ENCODE measurements at regions not wholly inside any gene's neighbourhood (a gene's known extent, or its start where the extent isn't known, plus 50 kb on each side); places are given as distances from the start of the nearest gene placed in this dataset.

DNA sequence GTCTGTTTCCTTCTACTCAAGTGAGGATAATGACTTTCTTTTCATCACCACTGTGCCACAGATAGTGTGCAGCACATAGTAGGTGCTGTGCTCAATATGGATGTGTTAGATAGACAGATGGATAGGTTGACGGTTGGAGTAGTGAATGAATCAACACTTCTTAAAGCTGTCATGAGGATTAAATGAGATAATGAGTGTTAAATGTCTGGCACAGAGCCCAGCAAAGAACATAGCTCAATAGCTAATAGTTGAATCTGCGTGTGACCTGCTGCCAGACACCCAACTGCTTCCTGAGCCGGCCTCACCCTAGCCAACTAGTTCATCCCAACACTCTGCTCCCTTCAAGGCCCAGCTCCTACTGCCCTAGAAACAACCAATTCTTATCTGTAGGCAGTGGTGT is 67.7 kb upstream of the PJA1 start (continued):
- TF ChIP-seq, protein P1, sequence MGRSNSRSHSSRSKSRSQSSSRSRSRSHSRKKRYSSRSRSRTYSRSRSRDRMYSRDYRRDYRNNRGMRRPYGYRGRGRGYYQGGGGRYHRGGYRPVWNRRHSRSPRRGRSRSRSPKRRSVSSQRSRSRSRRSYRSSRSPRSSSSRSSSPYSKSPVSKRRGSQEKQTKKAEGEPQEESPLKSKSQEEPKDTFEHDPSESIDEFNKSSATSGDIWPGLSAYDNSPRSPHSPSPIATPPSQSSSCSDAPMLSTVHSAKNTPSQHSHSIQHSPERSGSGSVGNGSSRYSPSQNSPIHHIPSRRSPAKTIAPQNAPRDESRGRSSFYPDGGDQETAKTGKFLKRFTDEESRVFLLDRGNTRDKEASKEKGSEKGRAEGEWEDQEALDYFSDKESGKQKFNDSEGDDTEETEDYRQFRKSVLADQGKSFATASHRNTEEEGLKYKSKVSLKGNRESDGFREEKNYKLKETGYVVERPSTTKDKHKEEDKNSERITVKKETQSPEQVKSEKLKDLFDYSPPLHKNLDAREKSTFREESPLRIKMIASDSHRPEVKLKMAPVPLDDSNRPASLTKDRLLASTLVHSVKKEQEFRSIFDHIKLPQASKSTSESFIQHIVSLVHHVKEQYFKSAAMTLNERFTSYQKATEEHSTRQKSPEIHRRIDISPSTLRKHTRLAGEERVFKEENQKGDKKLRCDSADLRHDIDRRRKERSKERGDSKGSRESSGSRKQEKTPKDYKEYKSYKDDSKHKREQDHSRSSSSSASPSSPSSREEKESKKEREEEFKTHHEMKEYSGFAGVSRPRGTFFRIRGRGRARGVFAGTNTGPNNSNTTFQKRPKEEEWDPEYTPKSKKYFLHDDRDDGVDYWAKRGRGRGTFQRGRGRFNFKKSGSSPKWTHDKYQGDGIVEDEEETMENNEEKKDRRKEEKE (IDR thresholded peaks at IDR 0.05), result no peak
- TF ChIP-seq PRDM15 (CRISPR knock-in tag; IDR thresholded peaks at IDR 0.05) (no peak), DPF2 (IDR thresholded peaks at IDR 0.05) (no peak), SREBF1 (IDR thresholded peaks at IDR 0.05; ENCODE audit: low read length) (no peak), MTA3 (IDR thresholded peaks at IDR 0.05; ENCODE audit: borderline replicate concordance, low read length) (no peak), NR2F1 (conservative IDR thresholded peaks at IDR 0.05) (no peak), TCF3 (IDR thresholded peaks at IDR 0.05; ENCODE audit: borderline replicate concordance, insufficient read depth, low read depth, low read length) (no peak), HCFC1 (IDR thresholded peaks at IDR 0.05; ENCODE audit: low read length) (no peak), JUNB (IDR thresholded peaks at IDR 0.05) (no peak)
- TF ChIP-seq, protein P2, sequence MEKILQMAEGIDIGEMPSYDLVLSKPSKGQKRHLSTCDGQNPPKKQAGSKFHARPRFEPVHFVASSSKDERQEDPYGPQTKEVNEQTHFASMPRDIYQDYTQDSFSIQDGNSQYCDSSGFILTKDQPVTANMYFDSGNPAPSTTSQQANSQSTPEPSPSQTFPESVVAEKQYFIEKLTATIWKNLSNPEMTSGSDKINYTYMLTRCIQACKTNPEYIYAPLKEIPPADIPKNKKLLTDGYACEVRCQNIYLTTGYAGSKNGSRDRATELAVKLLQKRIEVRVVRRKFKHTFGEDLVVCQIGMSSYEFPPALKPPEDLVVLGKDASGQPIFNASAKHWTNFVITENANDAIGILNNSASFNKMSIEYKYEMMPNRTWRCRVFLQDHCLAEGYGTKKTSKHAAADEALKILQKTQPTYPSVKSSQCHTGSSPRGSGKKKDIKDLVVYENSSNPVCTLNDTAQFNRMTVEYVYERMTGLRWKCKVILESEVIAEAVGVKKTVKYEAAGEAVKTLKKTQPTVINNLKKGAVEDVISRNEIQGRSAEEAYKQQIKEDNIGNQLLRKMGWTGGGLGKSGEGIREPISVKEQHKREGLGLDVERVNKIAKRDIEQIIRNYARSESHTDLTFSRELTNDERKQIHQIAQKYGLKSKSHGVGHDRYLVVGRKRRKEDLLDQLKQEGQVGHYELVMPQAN (conservative IDR thresholded peaks at IDR 0.05), result no peak
